ENCODE measurements at regions not wholly inside any gene's neighbourhood (a gene's known extent, or its start where the extent isn't known, plus 50 kb on each side); places are given as distances from the start of the nearest gene placed in this dataset.

- TF ChIP-seq CTCF (conservative IDR thresholded peaks at IDR 0.05; ENCODE audit: low read depth, low read length) = no peak
- H3K27ac ChIP-seq = no peak overlapping the region
- no peak overlapping the region for H3K4me3 ChIP-seq (IDR thresholded peaks at IDR 0.05; ENCODE audit: insufficient read depth, low read depth, low read length)
- H3K4me2 ChIP-seq = no peak overlapping the region
- no peak overlapping the region for H2AFZ ChIP-seq (ENCODE audit: low read depth)
- H3K79me2 ChIP-seq (ENCODE audit: insufficient read depth, low read depth) = no peaks in the 10 kb centered on the region
- H4K20me1 ChIP-seq (ENCODE audit: insufficient read depth) = no peaks in the 10 kb centered on the region
- no peaks in the 10 kb centered on the region for H3K36me3 ChIP-seq (ENCODE audit: insufficient read depth)
- no peaks in the 10 kb centered on the region for H3K27me3 ChIP-seq (ENCODE audit: insufficient read depth, low read depth)
- H3K4me1 ChIP-seq (ENCODE audit: low read depth, poor library complexity, severe bottlenecking) = no peaks in the 10 kb centered on the region
- no peak overlapping the region for H3K9ac ChIP-seq
Measured at GRCh38 chr18:78741381-78742217, 238.0 kb upstream of the SALL3 start.

GRCh38 chr18:78742218-78742745, 237.3 kb upstream of the SALL3 start:
- H3K27ac ChIP-seq = no peak overlapping the region
- H4K20me1 ChIP-seq (ENCODE audit: insufficient read depth) = no peaks in the 10 kb centered on the region
- no peak for TF ChIP-seq CTCF (conservative IDR thresholded peaks at IDR 0.05; ENCODE audit: low read depth, low read length)
- no peak overlapping the region for H3K4me2 ChIP-seq
- H3K9ac ChIP-seq = no peak overlapping the region
- no peaks in the 10 kb centered on the region for H3K36me3 ChIP-seq (ENCODE audit: insufficient read depth)
- no peaks in the 10 kb centered on the region for H3K79me2 ChIP-seq (ENCODE audit: insufficient read depth, low read depth)
- H3K4me1 ChIP-seq (ENCODE audit: low read depth, poor library complexity, severe bottlenecking) = no peaks in the 10 kb centered on the region
- H3K4me3 ChIP-seq (IDR thresholded peaks at IDR 0.05; ENCODE audit: insufficient read depth, low read depth, low read length) = no peak overlapping the region
- H2AFZ ChIP-seq (ENCODE audit: low read depth) = no peak overlapping the region
- no peaks in the 10 kb centered on the region for H3K27me3 ChIP-seq (ENCODE audit: insufficient read depth, low read depth)

GRCh38 chr18:78743078-78743477, 236.5 kb upstream of the SALL3 start:
- H2AFZ ChIP-seq (ENCODE audit: low read depth) = no peak overlapping the region
- no peak overlapping the region for H3K9ac ChIP-seq
- no peaks in the 10 kb centered on the region for H4K20me1 ChIP-seq (ENCODE audit: insufficient read depth)
- no peak overlapping the region for H3K4me3 ChIP-seq (IDR thresholded peaks at IDR 0.05; ENCODE audit: insufficient read depth, low read depth, low read length)
- no peaks in the 10 kb centered on the region for H3K36me3 ChIP-seq (ENCODE audit: insufficient read depth)
- H3K27ac ChIP-seq = no peak overlapping the region
- H3K4me1 ChIP-seq (ENCODE audit: low read depth, poor library complexity, severe bottlenecking) = no peaks in the 10 kb centered on the region
- H3K79me2 ChIP-seq (ENCODE audit: insufficient read depth, low read depth) = no peaks in the 10 kb centered on the region
- H3K27me3 ChIP-seq (ENCODE audit: insufficient read depth, low read depth) = no peaks in the 10 kb centered on the region
- no peak overlapping the region for H3K4me2 ChIP-seq
- no peak for TF ChIP-seq CTCF (conservative IDR thresholded peaks at IDR 0.05; ENCODE audit: low read depth, low read length)

GRCh38 chr18:78751664-78752063, 228.0 kb upstream of the SALL3 start:
- no peaks in the 10 kb centered on the region for H3K4me1 ChIP-seq (ENCODE audit: low read depth, poor library complexity, severe bottlenecking)
- H2AFZ ChIP-seq (ENCODE audit: low read depth) = no peak overlapping the region
- H3K4me2 ChIP-seq = no peak overlapping the region
- H3K27me3 ChIP-seq (ENCODE audit: insufficient read depth, low read depth) = no peaks in the 10 kb centered on the region
- H3K79me2 ChIP-seq (ENCODE audit: insufficient read depth, low read depth) = no peaks in the 10 kb centered on the region
- H3K9ac ChIP-seq = no peak overlapping the region
- no peak overlapping the region for H3K27ac ChIP-seq
- no peaks in the 10 kb centered on the region for H3K36me3 ChIP-seq (ENCODE audit: insufficient read depth)
- no peak for TF ChIP-seq CTCF (conservative IDR thresholded peaks at IDR 0.05; ENCODE audit: low read depth, low read length)
- H3K4me3 ChIP-seq (IDR thresholded peaks at IDR 0.05; ENCODE audit: insufficient read depth, low read depth, low read length) = no peak overlapping the region
- no peaks in the 10 kb centered on the region for H4K20me1 ChIP-seq (ENCODE audit: insufficient read depth)

All from KMS-11 (cell line).